H1 (cell line): ENCODE measurements at regions not wholly inside any gene's neighbourhood (a gene's known extent, or its start where the extent isn't known, plus 50 kb on each side); places are given as distances from the start of the nearest gene placed in this dataset.

Experiments
- CTCF ChIA-PET: fragments of 300-600 bp; sonication (Branson Sonifier 250); formaldehyde crosslinking; loops from one replicate; lab custom pipeline; 2021; ENCODE audit not compliant: partially characterized antibody; lab: Charles Lee
- POLR2A ChIA-PET: fragments of 300-600 bp; sonication (Branson Sonifier 250); formaldehyde crosslinking; loops from one replicate; lab custom pipeline; 2021; ENCODE audit warnings: inconsistent platforms; ENCODE audit not compliant: partially characterized antibody; lab: Charles Lee
- DNase-seq, 2 experiments: peaks; one replicate each; pipeline versions ENCODE4 v3.0.0 to v3.0.0-alpha.2; 2010 to 2022; ENCODE audit warnings: low spot score in 2 of 2, low read depth in 1 of 2, mixed read lengths in 1 of 2
- FAIRE-seq: peaks from 2 replicates; lab custom pipeline; 2011; peaks lifted over from hg19 to GRCh38; lab: Jason Lieb, UNC
- H2AFZ ChIP-seq: 2 replicates; pipeline ENCODE4 v1.8.1; 2012; ENCODE audit warnings: low read length, inconsistent platforms
- H2AK5ac ChIP-seq: 2 replicates; pipeline ENCODE4 v1.6.1; 2013; ENCODE audit warnings: low read depth, low read length
- H2BK120ac ChIP-seq: replicated peaks from 2 replicates; pipeline ENCODE3; 2013; ENCODE audit warnings: low read depth, low read length, inconsistent platforms
- H2BK12ac ChIP-seq: 2 replicates; pipeline ENCODE4 v1.6.1; 2013; ENCODE audit warnings: low read depth, low read length
- H2BK15ac ChIP-seq: 2 replicates; pipeline ENCODE4 v1.6.1; 2013; ENCODE audit warnings: low read length
- H2BK20ac ChIP-seq: 2 replicates; pipeline ENCODE4 v1.6.1; 2013; ENCODE audit warnings: low read length
- H2BK5ac ChIP-seq: 2 replicates; pipeline ENCODE4 v1.6.1; 2013; ENCODE audit warnings: low read depth, low read length
- H3K14ac ChIP-seq: 2 replicates; pipeline ENCODE4 v1.6.1; 2013; ENCODE audit warnings: inconsistent platforms; ENCODE audit not compliant: insufficient read length
- H3K18ac ChIP-seq: 2 replicates; pipeline ENCODE4 v1.6.1; 2013; ENCODE audit warnings: low read length; ENCODE audit errors: extremely low read depth
- H3K23ac ChIP-seq: 2 replicates; pipeline ENCODE4 v1.6.1; 2013; ENCODE audit warnings: inconsistent platforms; ENCODE audit not compliant: insufficient read length
- H3K23me2 ChIP-seq: 2 replicates; pipeline ENCODE4 v1.6.1; 2013; ENCODE audit warnings: low read depth, low read length
- H3K27ac ChIP-seq: 2 replicates; pipeline ENCODE4 v1.6.1; 2011; ENCODE audit warnings: low read depth, low read length, inconsistent platforms
- H3K27me3 ChIP-seq, 4 experiments: replicated peaks in 1 of 4; 1 replicate in 1 of 4; 2 replicates in 3 of 4; pipeline versions ENCODE4 v1.6.1 to v1.8.1; 2011 to 2013; ENCODE audit warnings: low read length in 3 of 4, mild to moderate bottlenecking in 3 of 4, inconsistent platforms in 2 of 4, mixed read lengths in 2 of 4, moderate library complexity in 1 of 4; ENCODE audit not compliant: control insufficient read depth in 3 of 4, insufficient read depth in 3 of 4; ENCODE audit errors: extremely low read depth in 1 of 4
- H3K36me3 ChIP-seq, 4 experiments: 2 replicates each; pipeline versions ENCODE4 v1.6.1 to v1.8.1; 2011 to 2013; ENCODE audit warnings: mild to moderate bottlenecking in 4 of 4, low read length in 3 of 4, moderate library complexity in 2 of 4, control low read depth in 1 of 4, inconsistent platforms in 1 of 4; ENCODE audit not compliant: insufficient read depth in 4 of 4, control insufficient read depth in 2 of 4
- H3K4ac ChIP-seq: replicated peaks from 2 replicates; pipeline ENCODE3; 2013; ENCODE audit warnings: low read length, low read depth, mixed read lengths, inconsistent platforms; ENCODE audit not compliant: insufficient read length
- H3K4me1 ChIP-seq, 4 experiments: replicated peaks in 1 of 4; 1 replicate in 1 of 4; 2 replicates in 3 of 4; pipeline versions ENCODE4 v1.6.1 to v1.8.1; 2011 to 2013; ENCODE audit warnings: low read length in 3 of 4, inconsistent platforms in 2 of 4, mixed read lengths in 1 of 4; ENCODE audit not compliant: insufficient read depth in 4 of 4, control insufficient read depth in 3 of 4
- H3K4me2 ChIP-seq, 2 experiments: 2 replicates each; pipeline versions ENCODE4 v1.6.1 to v1.8.1; 2011 to 2013; ENCODE audit warnings: low read depth in 2 of 2, low read length in 2 of 2, control low read depth in 1 of 2, inconsistent platforms in 1 of 2, mild to moderate bottlenecking in 1 of 2; ENCODE audit not compliant: insufficient read depth in 1 of 2
- H3K4me3 ChIP-seq, 4 experiments: fragments of 200-600, 300-600 bp in 1 of 4; sonication (generic), shearing (Covaris generic), sonication (Bioruptor Twin) in 1 of 4; 2 replicates each; pipeline versions ENCODE4 v1.5.1 to v1.8.1; 2011 to 2016; ENCODE audit warnings: low read length in 4 of 4, low read depth in 3 of 4, control low read depth in 2 of 4, inconsistent platforms in 2 of 4, mild to moderate bottlenecking in 2 of 4, mixed read lengths in 1 of 4, moderate library complexity in 1 of 4; ENCODE audit not compliant: insufficient read depth in 2 of 4; ENCODE audit errors: extremely low read depth in 1 of 4
- H3K56ac ChIP-seq: replicated peaks from 2 replicates; pipeline ENCODE3; 2013; ENCODE audit warnings: low read depth, mild to moderate bottlenecking, mixed read lengths, low read length, inconsistent platforms; ENCODE audit not compliant: insufficient read length
- H3K79me1 ChIP-seq: 2 replicates; pipeline ENCODE4 v1.6.1; 2013; ENCODE audit warnings: low read depth, low read length, control low read depth
- H3K79me2 ChIP-seq, 2 experiments: 2 replicates each; pipeline versions ENCODE4 v1.6.1 to v1.8.1; 2012 to 2013; ENCODE audit warnings: low read length in 2 of 2, mild to moderate bottlenecking in 2 of 2, inconsistent platforms in 1 of 2; ENCODE audit not compliant: insufficient read depth in 2 of 2, control insufficient read depth in 1 of 2
- H3K9ac ChIP-seq, 4 experiments: replicated peaks in 1 of 4; 1 replicate in 1 of 4; 2 replicates in 3 of 4; pipeline versions ENCODE4 v1.6.1 to v1.8.1; 2011 to 2013; ENCODE audit warnings: low read depth in 3 of 4, low read length in 3 of 4, control low read depth in 2 of 4, mild to moderate bottlenecking in 2 of 4, moderate library complexity in 2 of 4, inconsistent platforms in 1 of 4; ENCODE audit errors: extremely low read depth in 1 of 4
- H3K9me3 ChIP-seq, 2 experiments: 2 replicates each; pipeline versions ENCODE4 v1.6.1 to v1.8.1; 2012 to 2013; ENCODE audit warnings: mild to moderate bottlenecking in 2 of 2, moderate library complexity in 2 of 2, control low read depth in 1 of 2, inconsistent platforms in 1 of 2, low read depth in 1 of 2, low read length in 1 of 2, mixed read lengths in 1 of 2; ENCODE audit not compliant: insufficient read depth in 2 of 2
- H4K20me1 ChIP-seq, 2 experiments: replicated peaks in 1 of 2; 2 replicates each; pipeline versions ENCODE3 to v1.8.1; 2011 to 2013; ENCODE audit warnings: inconsistent platforms in 2 of 2, low read length in 2 of 2, mild to moderate bottlenecking in 1 of 2; ENCODE audit not compliant: insufficient read depth in 2 of 2, control insufficient read depth in 1 of 2
- H4K5ac ChIP-seq: 2 replicates; pipeline ENCODE4 v1.6.1; 2013; ENCODE audit warnings: low read length, low read depth, mixed read lengths, inconsistent platforms; ENCODE audit not compliant: insufficient read length
- H4K8ac ChIP-seq: 2 replicates; pipeline ENCODE4 v1.8.0; 2013; ENCODE audit warnings: mild to moderate bottlenecking, moderate library complexity, low read length, inconsistent platforms; ENCODE audit not compliant: insufficient read depth; ENCODE audit errors: extremely low read depth
- H4K91ac ChIP-seq: replicated peaks from 2 replicates; pipeline ENCODE3; 2013; ENCODE audit warnings: low read length, mixed read lengths, inconsistent platforms; ENCODE audit not compliant: insufficient read length
- CEBPB ChIP-seq: IDR thresholded peaks from 2 replicates; pipeline ENCODE4 v1.6.1; 2012; ENCODE audit warnings: low read depth, low read length
- EP300 ChIP-seq, 2 experiments: IDR thresholded peaks; 1 replicate in 1 of 2; 2 replicates in 1 of 2; pipeline ENCODE4 v1.6.1; 2011 to 2012; ENCODE audit warnings: low read depth in 2 of 2, low read length in 2 of 2, mild to moderate bottlenecking in 2 of 2, borderline replicate concordance in 1 of 2, inconsistent platforms in 1 of 2, moderate library complexity in 1 of 2
- POLR2A ChIP-seq, 2 experiments: IDR thresholded peaks; 1 replicate in 1 of 2; 2 replicates in 1 of 2; pipeline ENCODE4 v1.6.1; 2011; ENCODE audit warnings: low read depth in 2 of 2, low read length in 2 of 2, mild to moderate bottlenecking in 2 of 2; ENCODE audit errors: control extremely low read depth in 1 of 2
- RXRA ChIP-seq: IDR thresholded peaks from 2 replicates; pipeline ENCODE4 v1.6.1; 2011; ENCODE audit warnings: low read depth, mild to moderate bottlenecking, low read length, moderate library complexity; ENCODE audit not compliant: insufficient read depth
- SIN3A ChIP-seq, 2 experiments: IDR thresholded peaks in 1 of 2; conservative IDR thresholded peaks in 1 of 2; 2 replicates each; pipeline ENCODE4 v1.6.1; 2011 to 2012; ENCODE audit warnings: low read length in 2 of 2, improper control_type of control experiment in 1 of 2, low read depth in 1 of 2, mild to moderate bottlenecking in 1 of 2
- SIX5 ChIP-seq: IDR thresholded peaks from 2 replicates; pipeline ENCODE4 v1.6.1; 2011; ENCODE audit warnings: mild to moderate bottlenecking, low read depth, low read length
- TCF12 ChIP-seq: IDR thresholded peaks from 2 replicates; pipeline ENCODE4 v1.6.1; 2011; ENCODE audit warnings: low read depth, mild to moderate bottlenecking, low read length
- YY1 ChIP-seq: IDR thresholded peaks from 2 replicates; pipeline ENCODE4 v1.6.1; 2011; ENCODE audit warnings: low read depth, mild to moderate bottlenecking, low read length
- WGBS, 2 experiments: shearing (Covaris generic) in 1 of 2; methylation state at CpG; one replicate each; pipeline versions ENCODE4 v1.1.6 to v1.1.7; 2013 to 2015; ENCODE audit warnings: low lambda C conversion rate in 2 of 2, mixed read lengths in 2 of 2, inconsistent platforms in 1 of 2, low coverage in 1 of 2, missing lambda C conversion rate in 1 of 2; ENCODE audit not compliant: insufficient replicate concordance in 2 of 2, insufficient coverage in 1 of 2, insufficient read length in 1 of 2; ENCODE audit errors: extremely low coverage in 1 of 2, missing lambda C conversion rate in 1 of 2; 5-methylcytosine and 5-hydroxymethylcytosine counted together
- TF ChIP-seq, protein P1 (sequence below): IDR thresholded peaks from 2 replicates; pipeline ENCODE4 v1.6.1; 2012; ENCODE audit warnings: inconsistent platforms

DNA sequence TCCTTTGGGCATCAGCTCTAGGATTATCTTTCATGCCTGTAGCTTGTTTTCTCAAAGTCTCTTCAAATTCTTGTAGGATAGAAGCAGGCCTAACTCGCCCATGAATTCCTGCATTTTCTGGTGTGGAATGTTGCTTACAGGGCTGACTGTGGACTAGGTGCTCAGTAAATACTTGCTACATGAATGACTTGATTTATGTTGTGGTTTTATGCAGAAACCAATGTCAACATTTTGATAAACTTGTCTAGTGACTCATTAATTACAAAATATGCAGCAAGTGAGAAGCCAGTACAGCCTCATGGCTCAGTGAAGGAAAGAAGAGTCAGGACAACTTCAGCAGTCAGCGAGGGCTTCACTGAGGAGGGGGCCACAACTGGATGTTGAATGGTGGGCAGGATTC lies 110.6 kb upstream of the SIX2 start:
- TF ChIP-seq, protein P1, sequence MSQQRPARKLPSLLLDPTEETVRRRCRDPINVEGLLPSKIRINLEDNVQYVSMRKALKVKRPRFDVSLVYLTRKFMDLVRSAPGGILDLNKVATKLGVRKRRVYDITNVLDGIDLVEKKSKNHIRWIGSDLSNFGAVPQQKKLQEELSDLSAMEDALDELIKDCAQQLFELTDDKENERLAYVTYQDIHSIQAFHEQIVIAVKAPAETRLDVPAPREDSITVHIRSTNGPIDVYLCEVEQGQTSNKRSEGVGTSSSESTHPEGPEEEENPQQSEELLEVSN: no peak
- TF ChIP-seq SIN3A (conservative IDR thresholded peaks at IDR 0.05 in 1 of 2, IDR thresholded peaks at IDR 0.05 in 1 of 2; ENCODE audit: low read depth in 1 of 2, low read length in 2 of 2) (no peak), EP300 (IDR thresholded peaks at IDR 0.05; ENCODE audit: borderline replicate concordance in 1 of 2, low read depth in 2 of 2, low read length in 2 of 2) (no peak), TCF12 (no peak), SIX5 (no peak), CEBPB (no peak), YY1 (no peak), RXRA (no peak), POLR2A (IDR thresholded peaks at IDR 0.05; ENCODE audit: control extremely low read depth in 1 of 2, low read depth in 2 of 2, low read length in 2 of 2) (no peak)
- Histone ChIP-seq H3K4ac (no peak overlapping the region), H4K8ac (0 out of 2 replicates have a peak overlapping the region, but pooled peaks have one; percentile 5), H2BK120ac (no peak overlapping the region), H2BK20ac (no peak overlapping the region), H2BK15ac (no peak overlapping the region), H3K56ac (no peak overlapping the region), H3K36me3 (no peaks in the 10 kb centered on the region), H4K5ac (no peak overlapping the region), H3K27ac (no peak overlapping the region), H3K18ac (no peak overlapping the region), H3K23me2 (no peaks in the 10 kb centered on the region), H3K9ac (no peak overlapping the region), H3K9me3 (no peaks in the 10 kb centered on the region), H3K4me2 (no peak overlapping the region), H3K79me2 (no peaks in the 10 kb centered on the region), H3K4me3 (no peak overlapping the region), H4K20me1 (no peaks in the 10 kb centered on the region), H2BK5ac (no peak overlapping the region), H2BK12ac (no peak overlapping the region), H3K14ac (no peak overlapping the region), H2AK5ac (no peak overlapping the region), H3K27me3 (no peaks in the 10 kb centered on the region), H2AFZ (no peak overlapping the region), H4K91ac (no peak overlapping the region), H3K79me1 (no peaks in the 10 kb centered on the region), H3K4me1 (no peaks in the 10 kb centered on the region), H3K23ac (no peak overlapping the region)
- CTCF ChIA-PET: interaction anchor here (0.9 kb wide), 1 partner anchor 42 kb away, joined by 3 read pairs; no protein-coding TSS in a partner anchor
- WGBS, 2 experiments: 90% methylated on average over 2 of the region's 2 CpGs; no CpG with 5 or more reads in 1 of the 2 experiments
- POLR2A ChIA-PET: no interaction called here
- FAIRE-seq (no peak), DNase-seq (no peak)
